H1 (cell line): ENCODE measurements at regions not wholly inside any gene's neighbourhood (a gene's known extent, or its start where the extent isn't known, plus 50 kb on each side); places are given as distances from the start of the nearest gene placed in this dataset.

ENCODE experiments used
- CTCF ChIA-PET: fragments of 300-600 bp; sonication (Branson Sonifier 250); formaldehyde crosslinking; loops from one replicate; lab custom pipeline; 2021; ENCODE audit not compliant: partially characterized antibody; lab: Charles Lee
- POLR2A ChIA-PET: fragments of 300-600 bp; sonication (Branson Sonifier 250); formaldehyde crosslinking; loops from one replicate; lab custom pipeline; 2021; ENCODE audit warnings: inconsistent platforms; ENCODE audit not compliant: partially characterized antibody; lab: Charles Lee
- DNase-seq, 2 experiments: peaks; one replicate each; pipeline versions ENCODE4 v3.0.0 to v3.0.0-alpha.2; 2010 to 2022; ENCODE audit warnings: low spot score in 2 of 2, low read depth in 1 of 2, mixed read lengths in 1 of 2
- FAIRE-seq: peaks from 2 replicates; lab custom pipeline; 2011; peaks lifted over from hg19 to GRCh38; lab: Jason Lieb, UNC
- H2AFZ ChIP-seq: 2 replicates; pipeline ENCODE4 v1.8.1; 2012; ENCODE audit warnings: low read length, inconsistent platforms
- H2AK5ac ChIP-seq: 2 replicates; pipeline ENCODE4 v1.6.1; 2013; ENCODE audit warnings: low read depth, low read length
- H2BK120ac ChIP-seq: replicated peaks from 2 replicates; pipeline ENCODE3; 2013; ENCODE audit warnings: low read depth, low read length, inconsistent platforms
- H2BK12ac ChIP-seq: 2 replicates; pipeline ENCODE4 v1.6.1; 2013; ENCODE audit warnings: low read depth, low read length
- H2BK15ac ChIP-seq: 2 replicates; pipeline ENCODE4 v1.6.1; 2013; ENCODE audit warnings: low read length
- H2BK20ac ChIP-seq: 2 replicates; pipeline ENCODE4 v1.6.1; 2013; ENCODE audit warnings: low read length
- H2BK5ac ChIP-seq: 2 replicates; pipeline ENCODE4 v1.6.1; 2013; ENCODE audit warnings: low read depth, low read length
- H3K14ac ChIP-seq: 2 replicates; pipeline ENCODE4 v1.6.1; 2013; ENCODE audit warnings: inconsistent platforms; ENCODE audit not compliant: insufficient read length
- H3K18ac ChIP-seq: 2 replicates; pipeline ENCODE4 v1.6.1; 2013; ENCODE audit warnings: low read length; ENCODE audit errors: extremely low read depth
- H3K23ac ChIP-seq: 2 replicates; pipeline ENCODE4 v1.6.1; 2013; ENCODE audit warnings: inconsistent platforms; ENCODE audit not compliant: insufficient read length
- H3K23me2 ChIP-seq: 2 replicates; pipeline ENCODE4 v1.6.1; 2013; ENCODE audit warnings: low read depth, low read length
- H3K27ac ChIP-seq: 2 replicates; pipeline ENCODE4 v1.6.1; 2011; ENCODE audit warnings: low read depth, low read length, inconsistent platforms
- H3K27me3 ChIP-seq, 4 experiments: replicated peaks in 1 of 4; 1 replicate in 1 of 4; 2 replicates in 3 of 4; pipeline versions ENCODE4 v1.6.1 to v1.8.1; 2011 to 2013; ENCODE audit warnings: low read length in 3 of 4, mild to moderate bottlenecking in 3 of 4, inconsistent platforms in 2 of 4, mixed read lengths in 2 of 4, moderate library complexity in 1 of 4; ENCODE audit not compliant: control insufficient read depth in 3 of 4, insufficient read depth in 3 of 4; ENCODE audit errors: extremely low read depth in 1 of 4
- H3K36me3 ChIP-seq, 4 experiments: 2 replicates each; pipeline versions ENCODE4 v1.6.1 to v1.8.1; 2011 to 2013; ENCODE audit warnings: mild to moderate bottlenecking in 4 of 4, low read length in 3 of 4, moderate library complexity in 2 of 4, control low read depth in 1 of 4, inconsistent platforms in 1 of 4; ENCODE audit not compliant: insufficient read depth in 4 of 4, control insufficient read depth in 2 of 4
- H3K4ac ChIP-seq: replicated peaks from 2 replicates; pipeline ENCODE3; 2013; ENCODE audit warnings: low read length, low read depth, mixed read lengths, inconsistent platforms; ENCODE audit not compliant: insufficient read length
- H3K4me1 ChIP-seq, 4 experiments: replicated peaks in 1 of 4; 1 replicate in 1 of 4; 2 replicates in 3 of 4; pipeline versions ENCODE4 v1.6.1 to v1.8.1; 2011 to 2013; ENCODE audit warnings: low read length in 3 of 4, inconsistent platforms in 2 of 4, mixed read lengths in 1 of 4; ENCODE audit not compliant: insufficient read depth in 4 of 4, control insufficient read depth in 3 of 4
- H3K4me2 ChIP-seq, 2 experiments: 2 replicates each; pipeline versions ENCODE4 v1.6.1 to v1.8.1; 2011 to 2013; ENCODE audit warnings: low read depth in 2 of 2, low read length in 2 of 2, control low read depth in 1 of 2, inconsistent platforms in 1 of 2, mild to moderate bottlenecking in 1 of 2; ENCODE audit not compliant: insufficient read depth in 1 of 2
- H3K4me3 ChIP-seq, 4 experiments: fragments of 200-600, 300-600 bp in 1 of 4; sonication (generic), shearing (Covaris generic), sonication (Bioruptor Twin) in 1 of 4; 2 replicates each; pipeline versions ENCODE4 v1.5.1 to v1.8.1; 2011 to 2016; ENCODE audit warnings: low read length in 4 of 4, low read depth in 3 of 4, control low read depth in 2 of 4, inconsistent platforms in 2 of 4, mild to moderate bottlenecking in 2 of 4, mixed read lengths in 1 of 4, moderate library complexity in 1 of 4; ENCODE audit not compliant: insufficient read depth in 2 of 4; ENCODE audit errors: extremely low read depth in 1 of 4
- H3K56ac ChIP-seq: replicated peaks from 2 replicates; pipeline ENCODE3; 2013; ENCODE audit warnings: low read depth, mild to moderate bottlenecking, mixed read lengths, low read length, inconsistent platforms; ENCODE audit not compliant: insufficient read length
- H3K79me1 ChIP-seq: 2 replicates; pipeline ENCODE4 v1.6.1; 2013; ENCODE audit warnings: low read depth, low read length, control low read depth
- H3K79me2 ChIP-seq, 2 experiments: 2 replicates each; pipeline versions ENCODE4 v1.6.1 to v1.8.1; 2012 to 2013; ENCODE audit warnings: low read length in 2 of 2, mild to moderate bottlenecking in 2 of 2, inconsistent platforms in 1 of 2; ENCODE audit not compliant: insufficient read depth in 2 of 2, control insufficient read depth in 1 of 2
- H3K9ac ChIP-seq, 4 experiments: replicated peaks in 1 of 4; 1 replicate in 1 of 4; 2 replicates in 3 of 4; pipeline versions ENCODE4 v1.6.1 to v1.8.1; 2011 to 2013; ENCODE audit warnings: low read depth in 3 of 4, low read length in 3 of 4, control low read depth in 2 of 4, mild to moderate bottlenecking in 2 of 4, moderate library complexity in 2 of 4, inconsistent platforms in 1 of 4; ENCODE audit errors: extremely low read depth in 1 of 4
- H3K9me3 ChIP-seq, 2 experiments: 2 replicates each; pipeline versions ENCODE4 v1.6.1 to v1.8.1; 2012 to 2013; ENCODE audit warnings: mild to moderate bottlenecking in 2 of 2, moderate library complexity in 2 of 2, control low read depth in 1 of 2, inconsistent platforms in 1 of 2, low read depth in 1 of 2, low read length in 1 of 2, mixed read lengths in 1 of 2; ENCODE audit not compliant: insufficient read depth in 2 of 2
- H4K20me1 ChIP-seq, 2 experiments: replicated peaks in 1 of 2; 2 replicates each; pipeline versions ENCODE3 to v1.8.1; 2011 to 2013; ENCODE audit warnings: inconsistent platforms in 2 of 2, low read length in 2 of 2, mild to moderate bottlenecking in 1 of 2; ENCODE audit not compliant: insufficient read depth in 2 of 2, control insufficient read depth in 1 of 2
- H4K5ac ChIP-seq: 2 replicates; pipeline ENCODE4 v1.6.1; 2013; ENCODE audit warnings: low read length, low read depth, mixed read lengths, inconsistent platforms; ENCODE audit not compliant: insufficient read length
- H4K8ac ChIP-seq: 2 replicates; pipeline ENCODE4 v1.8.0; 2013; ENCODE audit warnings: mild to moderate bottlenecking, moderate library complexity, low read length, inconsistent platforms; ENCODE audit not compliant: insufficient read depth; ENCODE audit errors: extremely low read depth
- H4K91ac ChIP-seq: replicated peaks from 2 replicates; pipeline ENCODE3; 2013; ENCODE audit warnings: low read length, mixed read lengths, inconsistent platforms; ENCODE audit not compliant: insufficient read length
- BCL11A ChIP-seq, 2 experiments: IDR thresholded peaks; one replicate each; pipeline ENCODE4 v1.6.1; 2011; ENCODE audit warnings: low read depth in 2 of 2, low read length in 2 of 2, mild to moderate bottlenecking in 2 of 2
- BRCA1 ChIP-seq: IDR thresholded peaks from 2 replicates; pipeline ENCODE4 v1.6.1; 2012; ENCODE audit warnings: low read depth, low read length, improper control_type of control experiment
- CBX8 ChIP-seq: fragments of 300-800, 300-1000 bp; sonication (generic); IDR thresholded peaks from 2 replicates; pipeline ENCODE4 v1.7.1; 2016; ENCODE audit warnings: low read depth, low read length, borderline replicate concordance
- E2F6 ChIP-seq: IDR thresholded peaks from 2 replicates; pipeline ENCODE4 v1.6.1; 2012; ENCODE audit warnings: inconsistent platforms
- EGR1 ChIP-seq: IDR thresholded peaks from 2 replicates; pipeline ENCODE4 v1.6.1; 2011; ENCODE audit warnings: low read depth, low read length, borderline replicate concordance
- GABPA ChIP-seq: IDR thresholded peaks from 2 replicates; pipeline ENCODE4 v1.6.1; 2011; ENCODE audit warnings: mild to moderate bottlenecking, low read length, moderate library complexity, borderline replicate concordance; ENCODE audit not compliant: insufficient read depth
- HDAC6 ChIP-seq: IDR thresholded peaks from one replicate; pipeline ENCODE4 v1.7.1; 2012; ENCODE audit warnings: low read depth, mild to moderate bottlenecking, inconsistent platforms, low read length, moderate library complexity
- MAFK ChIP-seq: IDR thresholded peaks from 2 replicates; pipeline ENCODE4 v1.6.1; 2012; ENCODE audit warnings: low read depth, mild to moderate bottlenecking, improper control_type of control experiment, low read length
- PHF8 ChIP-seq: fragments of 200-600 bp; sonication (generic); conservative IDR thresholded peaks from 2 replicates; pipeline ENCODE4 v1.7.1; 2012; ENCODE audit warnings: low read depth, mild to moderate bottlenecking, inconsistent platforms, low read length, moderate library complexity
- ZNF274 ChIP-seq: IDR thresholded peaks from 2 replicates; pipeline ENCODE4 v1.7.0; 2012; ENCODE audit warnings: low read length, borderline replicate concordance; ENCODE audit errors: extremely low read depth
- WGBS, 2 experiments: shearing (Covaris generic) in 1 of 2; methylation state at CpG; one replicate each; pipeline versions ENCODE4 v1.1.6 to v1.1.7; 2013 to 2015; ENCODE audit warnings: low lambda C conversion rate in 2 of 2, mixed read lengths in 2 of 2, inconsistent platforms in 1 of 2, low coverage in 1 of 2, missing lambda C conversion rate in 1 of 2; ENCODE audit not compliant: insufficient replicate concordance in 2 of 2, insufficient coverage in 1 of 2, insufficient read length in 1 of 2; ENCODE audit errors: extremely low coverage in 1 of 2, missing lambda C conversion rate in 1 of 2; 5-methylcytosine and 5-hydroxymethylcytosine counted together

- Histone ChIP-seq H3K27me3 (no peaks in the 10 kb centered on the region), H2BK15ac (no peak overlapping the region), H2BK120ac (no peak overlapping the region), H4K5ac (no peak overlapping the region), H4K20me1 (no peaks in the 10 kb centered on the region), H3K79me2 (peaks cover 0 to 73% of the 10 kb centered on the region in 2 experiments; a peak in 2 of 4 replicates), H3K23me2 (no peaks in the 10 kb centered on the region), H2AFZ (no peak overlapping the region), H3K9ac (no peak overlapping the region), H2BK12ac (no peak overlapping the region), H3K4ac (no peak overlapping the region), H3K14ac (no peak overlapping the region), H3K4me2 (no peak overlapping the region), H4K91ac (no peak overlapping the region), H3K79me1 (no peaks in the 10 kb centered on the region), H3K27ac (no peak overlapping the region), H3K56ac (no peak overlapping the region), H3K23ac (no peak overlapping the region), H2BK20ac (no peak overlapping the region), H2AK5ac (no peak overlapping the region), H3K9me3 (no peaks in the 10 kb centered on the region), H3K4me3 (no peak overlapping the region), H4K8ac (no peak overlapping the region), H3K36me3 (no peaks in the 10 kb centered on the region; a peak in 1 of 8 replicates), H3K4me1 (0 out of 7 replicates have a peak, but pooled peaks cover 0 to 2% (median 0%) of the 10 kb centered on the region in 4 experiments), H3K18ac (no peak overlapping the region), H2BK5ac (no peak overlapping the region)
- POLR2A ChIA-PET: no interaction called here
- CTCF ChIA-PET: no interaction called here
- TF ChIP-seq E2F6: no peak
- no peak for TF ChIP-seq CBX8
- no peak for TF ChIP-seq ZNF274
- TF ChIP-seq GABPA: no peak
- no peak for TF ChIP-seq BCL11A (IDR thresholded peaks at IDR 0.05; ENCODE audit: low read depth in 2 of 2, low read length in 2 of 2)
- TF ChIP-seq BRCA1: no peak
- no peak for TF ChIP-seq MAFK
- no peak for TF ChIP-seq PHF8
- TF ChIP-seq EGR1: no peak
- TF ChIP-seq HDAC6: no peak
- DNase-seq (no peak), FAIRE-seq (no peak)
- 77% methylated on average over 1 of the region's 1 CpG; no CpG with 5 or more reads in 1 of the 2 experiments for WGBS, 2 experiments
Observed at GRCh38 chrX:51834076-51834475, 59.3 kb upstream of the MAGED1 start.
